ENCODE measurements at regions not wholly inside any gene's neighbourhood (a gene's known extent, or its start where the extent isn't known, plus 50 kb on each side); places are given as distances from the start of the nearest gene placed in this dataset.

GRCh38 chr4:127249066-127249766 lies 383.5 kb upstream of the INTU start:
- TF ChIP-seq POLR2A (IDR thresholded peaks at IDR 0.05): no peak
- no peak for TF ChIP-seq CTCF (IDR thresholded peaks at IDR 0.05)
